Lower lobe of right lung (tissue), 2 donors: ENCODE measurements at regions not wholly inside any gene's neighbourhood (a gene's known extent, or its start where the extent isn't known, plus 50 kb on each side); places are given as distances from the start of the nearest gene placed in this dataset.
"Not testable (repeated sequence)": the region's sequence is repeated elsewhere in the genome, so short reads cannot be mapped to it uniquely, and the experiment has no call there.

Experiments
- ATAC-seq, 2 donors: fragments of 200-7000 bp; cut with Tn5 transposase; one replicate each; pipeline ENCODE4 v1.9.1; 2020 to 2022; ENCODE audit warnings: mild to moderate bottlenecking in 2 of 2, moderate library complexity in 2 of 2
- DNase-seq: peaks from one replicate; pipeline ENCODE4 v3.0.0-alpha.2; 2020
- H3K27ac ChIP-seq: fragments of 200-600 bp; one replicate; pipeline ENCODE4 v1.8.0; 2022
- H3K27me3 ChIP-seq: fragments of 200-600 bp; one replicate; pipeline ENCODE4 v1.8.0; 2022; ENCODE audit warnings: low read depth
- H3K36me3 ChIP-seq: fragments of 200-600 bp; one replicate; pipeline ENCODE4 v1.8.0; 2022; ENCODE audit warnings: mild to moderate bottlenecking
- H3K4me1 ChIP-seq: fragments of 200-600 bp; one replicate; pipeline ENCODE4 v1.8.0; 2022
- H3K4me3 ChIP-seq: fragments of 200-600 bp; one replicate; pipeline ENCODE4 v1.8.0; 2022; ENCODE audit warnings: mild to moderate bottlenecking
- H3K9me3 ChIP-seq: fragments of 200-600 bp; one replicate; pipeline ENCODE4 v1.8.0; 2022
- intact Hi-C: fragments of 100-400 bp; cut with DNase I; formaldehyde crosslinking; loops from one replicate; pipeline ENCODE4 v1.11.0; 2022
- TF ChIP-seq, protein P1 (sequence below): fragments of 200-600 bp; IDR thresholded peaks from one replicate; pipeline ENCODE4 v1.8.0; 2022; ENCODE audit warnings: antibody characterized with exemption, mild to moderate bottlenecking
- donor health status: DM: no; HTN: yes; CAD: no; lungs with severe emphysema.

GRCh38 chr5:45774528-45774927, 78.3 kb upstream of the HCN1 start:
- intact Hi-C loops = no loop called here
- H3K27ac ChIP-seq = no peak overlapping the region
- no peak for ATAC-seq
- no peaks in the 10 kb centered on the region for H3K4me1 ChIP-seq
- no peak overlapping the region for H3K4me3 ChIP-seq
- H3K9me3 ChIP-seq = no peaks in the 10 kb centered on the region
- no peak for DNase-seq
- no peaks in the 10 kb centered on the region for H3K27me3 ChIP-seq
- H3K36me3 ChIP-seq = no peaks in the 10 kb centered on the region
- TF ChIP-seq, protein P1, sequence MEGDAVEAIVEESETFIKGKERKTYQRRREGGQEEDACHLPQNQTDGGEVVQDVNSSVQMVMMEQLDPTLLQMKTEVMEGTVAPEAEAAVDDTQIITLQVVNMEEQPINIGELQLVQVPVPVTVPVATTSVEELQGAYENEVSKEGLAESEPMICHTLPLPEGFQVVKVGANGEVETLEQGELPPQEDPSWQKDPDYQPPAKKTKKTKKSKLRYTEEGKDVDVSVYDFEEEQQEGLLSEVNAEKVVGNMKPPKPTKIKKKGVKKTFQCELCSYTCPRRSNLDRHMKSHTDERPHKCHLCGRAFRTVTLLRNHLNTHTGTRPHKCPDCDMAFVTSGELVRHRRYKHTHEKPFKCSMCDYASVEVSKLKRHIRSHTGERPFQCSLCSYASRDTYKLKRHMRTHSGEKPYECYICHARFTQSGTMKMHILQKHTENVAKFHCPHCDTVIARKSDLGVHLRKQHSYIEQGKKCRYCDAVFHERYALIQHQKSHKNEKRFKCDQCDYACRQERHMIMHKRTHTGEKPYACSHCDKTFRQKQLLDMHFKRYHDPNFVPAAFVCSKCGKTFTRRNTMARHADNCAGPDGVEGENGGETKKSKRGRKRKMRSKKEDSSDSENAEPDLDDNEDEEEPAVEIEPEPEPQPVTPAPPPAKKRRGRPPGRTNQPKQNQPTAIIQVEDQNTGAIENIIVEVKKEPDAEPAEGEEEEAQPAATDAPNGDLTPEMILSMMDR = no peak

- no peaks in the 10 kb centered on the region for H3K4me1 ChIP-seq
- ATAC-seq (no peak), DNase-seq (no peak)
- H3K9me3 ChIP-seq = no peaks in the 10 kb centered on the region
- H3K36me3 ChIP-seq = no peaks in the 10 kb centered on the region
- H3K27ac ChIP-seq = no peak overlapping the region
- H3K4me3 ChIP-seq = no peak overlapping the region
- H3K27me3 ChIP-seq = no peaks in the 10 kb centered on the region
- intact Hi-C loops = no loop called here
- TF ChIP-seq, protein P1 = no peak
Measured at GRCh38 chr5:45772402-45772801, 76.2 kb upstream of the HCN1 start.

DNA sequence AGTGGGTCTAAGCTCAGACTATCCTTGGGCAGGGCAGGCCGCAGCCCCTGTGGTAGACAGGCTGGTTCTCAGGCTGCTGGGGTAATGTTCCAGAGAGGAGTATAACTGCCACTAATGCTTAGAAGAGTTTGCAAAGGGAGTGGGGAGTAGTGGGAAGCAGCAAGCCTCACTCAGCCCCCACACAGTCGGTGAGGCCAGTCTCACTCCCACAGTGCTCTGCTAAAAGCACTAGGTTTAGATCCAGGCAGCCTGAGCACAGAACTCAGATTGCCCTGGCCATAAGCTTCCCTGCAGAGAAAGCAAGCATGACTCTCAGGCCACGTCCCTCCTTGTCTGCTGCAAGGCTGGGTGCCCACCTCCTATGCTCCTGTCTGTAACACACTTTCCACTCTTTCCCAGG, 69.4 kb upstream of the HCN1 start:
- TF ChIP-seq, protein P1 = no peak
- Histone ChIP-seq H3K36me3 (no peaks in the 10 kb centered on the region), H3K4me3 (no peak overlapping the region), H3K4me1 (no peaks in the 10 kb centered on the region), H3K27ac (no peak overlapping the region), H3K9me3 (peaks cover 3% of the 10 kb centered on the region), H3K27me3 (no peaks in the 10 kb centered on the region)
- ATAC-seq (no peak), DNase-seq (no peak)
- intact Hi-C loops = no loop called here

DNA sequence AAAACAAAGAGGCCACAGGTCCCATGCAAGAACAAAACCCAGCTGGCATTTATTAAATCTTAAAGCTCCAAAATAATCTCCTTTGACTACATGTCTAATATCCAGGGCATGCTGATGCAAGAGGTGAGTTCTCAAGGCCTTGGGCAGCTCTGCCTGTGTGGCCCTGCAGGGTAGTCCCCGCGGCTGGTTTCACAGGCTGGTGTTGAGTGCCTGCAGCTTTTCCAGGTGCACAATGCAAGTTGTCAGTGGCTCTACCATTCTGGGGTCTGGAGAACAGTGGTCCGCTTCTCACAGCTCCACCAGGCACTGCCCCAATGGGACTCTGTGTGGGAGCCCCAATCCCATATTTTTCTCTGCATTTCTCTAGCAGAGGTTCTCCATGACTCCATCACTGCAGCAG, 54.4 kb upstream of the HCN1 start:
- Histone ChIP-seq H3K9me3 (peaks cover 3% of the 10 kb centered on the region), H3K27ac (no peak overlapping the region), H3K36me3 (no peaks in the 10 kb centered on the region), H3K27me3 (no peaks in the 10 kb centered on the region), H3K4me3 (no peak overlapping the region), H3K4me1 (no peaks in the 10 kb centered on the region)
- ATAC-seq = no peak
- DNase-seq = no peak
- intact Hi-C loops = no loop called here
- TF ChIP-seq, protein P1 = no peak

- H3K4me3 ChIP-seq, intact Hi-C loops, H3K27me3 ChIP-seq, H3K9me3 ChIP-seq, ATAC-seq, H3K27ac ChIP-seq, H3K4me1 ChIP-seq, DNase-seq, H3K36me3 ChIP-seq: not testable (repeated sequence)
Measured at GRCh38 chr5:45748511-45748910, 52.3 kb upstream of the HCN1 start.
